HL-60 (cell line): ENCODE measurements at regions not wholly inside any gene's neighbourhood (a gene's known extent, or its start where the extent isn't known, plus 50 kb on each side); places are given as distances from the start of the nearest gene placed in this dataset.

Experiments
- CTCF ChIP-seq: IDR thresholded peaks from one replicate; pipeline ENCODE4 v1.5.1; 2011; ENCODE audit warnings: low read length, control low read depth, inconsistent platforms; ENCODE audit not compliant: insufficient read depth
- POLR2AphosphoS5 ChIP-seq: IDR thresholded peaks from 2 replicates; pipeline ENCODE4 v1.6.1; 2012; ENCODE audit warnings: low read depth
- REST ChIP-seq: IDR thresholded peaks from 2 replicates; pipeline ENCODE4 v1.6.1; 2012; ENCODE audit warnings: low read depth; ENCODE audit not compliant: insufficient replicate concordance
- SPI1 ChIP-seq: IDR thresholded peaks from 2 replicates; pipeline ENCODE4 v1.6.1; 2012; ENCODE audit warnings: low read depth, mild to moderate bottlenecking, borderline replicate concordance

GRCh38 chr13:106700007-106700406, 132.1 kb upstream of the ARGLU1 start:
- TF ChIP-seq CTCF (no peak), POLR2AphosphoS5 (no peak), REST (no peak), SPI1 (no peak)
